Loucy (cell line): ENCODE measurements at regions not wholly inside any gene's neighbourhood (a gene's known extent, or its start where the extent isn't known, plus 50 kb on each side); places are given as distances from the start of the nearest gene placed in this dataset.
"Not testable (repeated sequence)": the region's sequence is repeated elsewhere in the genome, so short reads cannot be mapped to it uniquely, and the experiment has no call there.

Experiments used
- H2AFZ ChIP-seq: fragments of 200-600 bp; sonication (generic); 2 replicates; pipeline ENCODE4 v1.6.0; 2016; ENCODE audit warnings: antibody characterized with exemption, mild to moderate bottlenecking, low read length, moderate library complexity
- H3F3A ChIP-seq: fragments of 200-600 bp; 2 replicates; pipeline ENCODE4 v1.6.0; 2016; ENCODE audit warnings: antibody characterized with exemption, low read depth, mild to moderate bottlenecking
- H3K27me3 ChIP-seq: fragments of 200-600 bp; sonication (generic); 2 replicates; pipeline ENCODE4 v1.6.1; 2014; ENCODE audit warnings: low read length, mild to moderate bottlenecking; ENCODE audit not compliant: insufficient read depth, poor library complexity, severe bottlenecking
- H3K36me3 ChIP-seq: fragments of 200-600 bp; sonication (generic); 2 replicates; pipeline ENCODE4 v1.6.1; 2016; ENCODE audit warnings: low read length; ENCODE audit not compliant: insufficient read depth
- H3K4me1 ChIP-seq: fragments of 200-600 bp; sonication (generic); 2 replicates; pipeline ENCODE4 v1.5.1; 2014; ENCODE audit warnings: low read length, mild to moderate bottlenecking; ENCODE audit not compliant: insufficient read depth, poor library complexity, severe bottlenecking
- H3K4me2 ChIP-seq: fragments of 200-600 bp; sonication (generic); 2 replicates; pipeline ENCODE4 v1.6.0; 2014; ENCODE audit warnings: antibody characterized with exemption, low read length, low read depth, mild to moderate bottlenecking; ENCODE audit not compliant: poor library complexity, severe bottlenecking
- H3K4me3 ChIP-seq: fragments of 200-600 bp; sonication (generic); 2 replicates; pipeline ENCODE4 v1.5.1; 2014; ENCODE audit warnings: low read length, mild to moderate bottlenecking, mixed read lengths; ENCODE audit not compliant: poor library complexity, severe bottlenecking
- H3K79me2 ChIP-seq: fragments of 200-600 bp; sonication (generic); 2 replicates; pipeline ENCODE4 v1.6.1; 2014; ENCODE audit warnings: low read length; ENCODE audit not compliant: insufficient read depth
- H3K9ac ChIP-seq: fragments of 200-600 bp; sonication (generic); 2 replicates; pipeline ENCODE4 v1.6.0; 2014; ENCODE audit warnings: mild to moderate bottlenecking, low read depth, low read length, moderate library complexity; ENCODE audit not compliant: poor library complexity, severe bottlenecking
- H3K9me2 ChIP-seq: fragments of 200-600 bp; sonication (generic); replicated peaks from 2 replicates; pipeline ENCODE4 v1.6.1; 2016; ENCODE audit warnings: low read depth, low read length, mixed read lengths
- H3K9me3 ChIP-seq: fragments of 200-600 bp; sonication (generic); 2 replicates; pipeline ENCODE4 v1.6.1; 2014; ENCODE audit warnings: mild to moderate bottlenecking, antibody characterized with exemption, low read length, low read depth; ENCODE audit not compliant: insufficient read depth
- H4K20me1 ChIP-seq: fragments of 200-600 bp; sonication (generic); 2 replicates; pipeline ENCODE4 v1.6.0; 2014; ENCODE audit warnings: antibody characterized with exemption, low read length, mild to moderate bottlenecking; ENCODE audit not compliant: insufficient read depth, poor library complexity, severe bottlenecking
- CTCF ChIP-seq: fragments of 200-600 bp; sonication (generic); conservative IDR thresholded peaks from 2 replicates; pipeline ENCODE4 v1.5.1; 2014; ENCODE audit warnings: mild to moderate bottlenecking, antibody characterized with exemption, low read length
- EZH2phosphoT487 ChIP-seq: fragments of 200-600 bp; IDR thresholded peaks from 2 replicates; pipeline ENCODE4 v1.6.1; 2018; ENCODE audit warnings: antibody characterized with exemption, mild to moderate bottlenecking, moderate library complexity, borderline replicate concordance

- Histone ChIP-seq H3F3A (no peaks in the 10 kb centered on the region), H3K4me2 (no peak overlapping the region), H3K4me3 (no peak overlapping the region), H3K9ac (no peak overlapping the region), H2AFZ (no peak overlapping the region), H3K79me2 (no peaks in the 10 kb centered on the region), H3K9me3 (no peaks in the 10 kb centered on the region), H3K9me2 (no peaks in the 10 kb centered on the region), H3K27me3 (no peaks in the 10 kb centered on the region), H3K36me3 (no peaks in the 10 kb centered on the region), H3K4me1 (no peaks in the 10 kb centered on the region), H4K20me1 (no peaks in the 10 kb centered on the region)
- no peak for TF ChIP-seq EZH2phosphoT487
- TF ChIP-seq CTCF: no peak
Measured at GRCh38 chr6:146984251-146984924, 219.8 kb upstream of the STXBP5 start.

DNA sequence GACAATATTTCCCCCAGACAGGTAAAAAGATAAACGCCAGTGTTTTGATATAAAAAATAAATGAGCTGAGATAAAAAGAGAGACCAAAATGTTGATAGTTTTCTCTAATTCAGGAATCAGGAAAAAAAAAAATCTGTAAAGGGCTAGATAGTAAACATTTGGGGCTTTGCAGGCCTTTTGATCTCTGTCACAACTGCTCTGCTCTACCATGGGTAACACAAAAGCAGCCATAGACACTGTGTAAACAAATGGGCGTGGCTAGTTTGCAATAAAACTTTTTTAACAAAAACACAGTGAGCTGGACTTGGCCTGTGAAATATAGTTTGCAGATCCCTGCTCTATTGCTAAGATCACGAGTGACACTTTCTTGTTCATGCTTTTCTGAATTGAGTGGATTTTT is 219.1 kb upstream of the STXBP5 start:
- Histone ChIP-seq H3F3A (no peaks in the 10 kb centered on the region), H3K9me2 (no peaks in the 10 kb centered on the region), H3K9ac (no peak overlapping the region), H2AFZ (no peak overlapping the region), H3K9me3 (no peaks in the 10 kb centered on the region), H3K79me2 (no peaks in the 10 kb centered on the region), H4K20me1 (no peaks in the 10 kb centered on the region), H3K4me2 (no peak overlapping the region), H3K36me3 (no peaks in the 10 kb centered on the region), H3K4me1 (no peaks in the 10 kb centered on the region), H3K4me3 (no peak overlapping the region), H3K27me3 (no peaks in the 10 kb centered on the region)
- TF ChIP-seq CTCF (no peak), EZH2phosphoT487 (no peak)

GRCh38 chr6:146985966-146986365 is 218.3 kb upstream of the STXBP5 start:
- H3K79me2 ChIP-seq: no peaks in the 10 kb centered on the region
- TF ChIP-seq EZH2phosphoT487 (no peak), CTCF (no peak)

GRCh38 chr6:146987938-146988337 is 216.3 kb upstream of the STXBP5 start:
- H2AFZ ChIP-seq, H3F3A ChIP-seq, H3K4me2 ChIP-seq, H3K9me2 ChIP-seq, H3K9ac ChIP-seq, H3K27me3 ChIP-seq, H3K9me3 ChIP-seq, H4K20me1 ChIP-seq, H3K4me1 ChIP-seq, H3K36me3 ChIP-seq, H3K79me2 ChIP-seq, H3K4me3 ChIP-seq: not testable (repeated sequence)

More at GRCh38 chr6:146985966-146986365, 218.3 kb upstream of the STXBP5 start:
- Histone ChIP-seq H2AFZ (no peak overlapping the region), H3K36me3 (no peaks in the 10 kb centered on the region), H3K9ac (no peak overlapping the region), H3K27me3 (no peaks in the 10 kb centered on the region), H3K4me3 (no peak overlapping the region), H3K4me1 (no peaks in the 10 kb centered on the region), H4K20me1 (no peaks in the 10 kb centered on the region), H3F3A (no peaks in the 10 kb centered on the region), H3K4me2 (no peak overlapping the region), H3K9me3 (no peaks in the 10 kb centered on the region), H3K9me2 (no peaks in the 10 kb centered on the region)
